Epithelial cell of proximal tubule (primary cell): ENCODE measurements at regions not wholly inside any gene's neighbourhood (a gene's known extent, or its start where the extent isn't known, plus 50 kb on each side); places are given as distances from the start of the nearest gene placed in this dataset.

Experiments used
- DNase-seq: peaks from one replicate; pipeline ENCODE4 v3.0.0-alpha.2; 2011; ENCODE audit warnings: low read depth
- H3K4me3 ChIP-seq: 2 replicates; pipeline ENCODE4 v1.5.1; 2011; ENCODE audit warnings: low read depth, mild to moderate bottlenecking, low read length
- CTCF ChIP-seq: conservative IDR thresholded peaks from 2 replicates; pipeline ENCODE4 v1.5.1; 2012; ENCODE audit warnings: low read depth, mild to moderate bottlenecking, low read length

- H3K4me3 ChIP-seq, result no peak overlapping the region
- DNase-seq, result peak; percentile 82
- TF ChIP-seq CTCF, result no peak
Measured at GRCh38 chr2:19607931-19608771, 249.7 kb upstream of the OSR1 start.

GRCh38 chr2:19607400-19607799, 249.0 kb upstream of the OSR1 start:
- H3K4me3 ChIP-seq, result no peak overlapping the region
- peak; percentile 38 for DNase-seq
- no peak for TF ChIP-seq CTCF

GRCh38 chr2:19600982-19601381, 242.6 kb upstream of the OSR1 start:
- no peak for TF ChIP-seq CTCF
- H3K4me3 ChIP-seq, result no peak overlapping the region
- DNase-seq, result no peak

- TF ChIP-seq CTCF, result no peak
- no peak for DNase-seq
- no peak overlapping the region for H3K4me3 ChIP-seq
Measured at GRCh38 chr2:19600506-19600905, 242.1 kb upstream of the OSR1 start.

- no peak for DNase-seq
- TF ChIP-seq CTCF, result no peak
Measured at GRCh38 chr2:19598971-19599370, 240.5 kb upstream of the OSR1 start.

GRCh38 chr2:19592197-19592596, 233.8 kb upstream of the OSR1 start:
- no peak for DNase-seq
- H3K4me3 ChIP-seq, result no peak overlapping the region
- TF ChIP-seq CTCF, result no peak

More at GRCh38 chr2:19598971-19599370, 240.5 kb upstream of the OSR1 start:
- no peak overlapping the region for H3K4me3 ChIP-seq

GRCh38 chr2:19589791-19590190, 231.4 kb upstream of the OSR1 start:
- H3K4me3 ChIP-seq, result no peak overlapping the region
- DNase-seq, result no peak
- TF ChIP-seq CTCF, result no peak
